Smooth muscle cell (in vitro differentiated cells): ENCODE measurements at regions not wholly inside any gene's neighbourhood (a gene's known extent, or its start where the extent isn't known, plus 50 kb on each side); places are given as distances from the start of the nearest gene placed in this dataset.

Source experiments
- DNase-seq: peaks from one replicate; lab custom pipeline; 2025; ENCODE audit not compliant: unreplicated experiment; lab: John Stamatoyannopoulos, UW
- H2AFZ ChIP-seq: fragments of 200-600 bp; sonication (generic); 2 replicates; pipeline ENCODE4 v1.6.0; 2016; ENCODE audit warnings: antibody characterized with exemption, low read depth, mild to moderate bottlenecking
- H3F3A ChIP-seq: fragments of 200-600 bp; sonication (generic); 2 replicates; pipeline ENCODE4 v1.6.0; 2017; ENCODE audit warnings: antibody characterized with exemption, low read depth
- H3K27ac ChIP-seq: fragments of 200-600 bp; sonication (generic); 2 replicates; pipeline ENCODE4 v1.5.1; 2016; ENCODE audit warnings: low read depth, mild to moderate bottlenecking
- H3K27me3 ChIP-seq: fragments of 200-600 bp; sonication (generic); 2 replicates; pipeline ENCODE4 v1.6.1; 2016; ENCODE audit warnings: low read depth, mild to moderate bottlenecking
- H3K36me3 ChIP-seq: fragments of 200-600 bp; sonication (generic); 2 replicates; pipeline ENCODE4 v1.5.1; 2016; ENCODE audit warnings: low read depth
- H3K4me1 ChIP-seq: fragments of 200-600 bp; sonication (generic); 2 replicates; pipeline ENCODE4 v1.5.1; 2016; ENCODE audit warnings: low read depth
- H3K4me2 ChIP-seq: fragments of 200-600 bp; sonication (generic); 2 replicates; pipeline ENCODE4 v1.6.0; 2016; ENCODE audit warnings: mild to moderate bottlenecking
- H3K4me3 ChIP-seq: fragments of 200-600 bp; sonication (generic); 2 replicates; pipeline ENCODE4 v1.5.1; 2016; ENCODE audit warnings: mild to moderate bottlenecking
- H3K79me2 ChIP-seq: fragments of 200-600 bp; sonication (generic); 2 replicates; pipeline ENCODE4 v1.6.0; 2016; ENCODE audit warnings: low read depth, mild to moderate bottlenecking
- H3K9ac ChIP-seq: fragments of 200-600 bp; sonication (generic); 2 replicates; pipeline ENCODE4 v1.6.0; 2016; ENCODE audit warnings: low read depth
- H3K9me3 ChIP-seq: fragments of 200-600 bp; sonication (generic); replicated peaks from 2 replicates; pipeline ENCODE4 v1.5.1; 2016; ENCODE audit warnings: low read depth
- H4K20me1 ChIP-seq: fragments of 200-600 bp; sonication (generic); 2 replicates; pipeline ENCODE4 v1.6.0; 2016; ENCODE audit warnings: low read depth
- CTCF ChIP-seq: fragments of 200-600 bp; sonication (generic); IDR thresholded peaks from 2 replicates; pipeline ENCODE4 v1.5.1; 2017; ENCODE audit warnings: borderline replicate concordance, mild to moderate bottlenecking, antibody characterized with exemption; ENCODE audit not compliant: insufficient read depth, poor library complexity, severe bottlenecking
- WGBS: methylation state at CpG from one replicate; pipeline ENCODE4 v1.1.7; 2016; ENCODE audit warnings: low lambda C conversion rate; 5-methylcytosine and 5-hydroxymethylcytosine counted together

DNA sequence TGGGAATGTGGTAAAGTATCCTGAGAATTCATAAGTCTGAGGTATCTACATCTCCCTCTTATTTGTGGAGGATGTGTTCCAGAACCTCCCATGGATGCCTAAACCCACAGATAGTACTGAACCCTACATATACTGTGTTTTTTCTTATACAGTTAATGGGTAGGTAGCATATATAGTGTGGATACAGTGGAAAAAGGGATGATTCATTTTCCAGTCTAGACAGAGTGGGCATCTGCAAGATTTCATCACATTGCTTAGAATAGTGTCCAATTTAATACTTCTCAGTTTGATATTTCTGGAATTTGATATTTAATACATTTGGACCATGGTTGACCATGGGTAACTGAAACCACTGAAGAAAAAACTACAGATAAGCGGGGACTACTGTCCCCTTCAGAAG, 155.0 kb upstream of the ANKRD50 start:
- Histone ChIP-seq H3K9ac (peak overlapping the region; percentile 49), H3K27me3 (no peaks in the 10 kb centered on the region), H3F3A (no peaks in the 10 kb centered on the region), H3K79me2 (no peaks in the 10 kb centered on the region), H3K9me3 (no peaks in the 10 kb centered on the region), H3K4me2 (peak overlapping the region; percentile 24), H2AFZ (no peak overlapping the region), H3K4me1 (peaks cover 8% of the 10 kb centered on the region), H4K20me1 (no peaks in the 10 kb centered on the region), H3K4me3 (no peak overlapping the region), H3K27ac (peak overlapping the region; percentile 69), H3K36me3 (no peaks in the 10 kb centered on the region)
- no peak for DNase-seq
- WGBS, result 87% methylated on average over 1 of the region's 1 CpG
- no peak for TF ChIP-seq CTCF

GRCh38 chr4:124866301-124866700, 153.8 kb upstream of the ANKRD50 start:
- Histone ChIP-seq H3K27me3 (no peaks in the 10 kb centered on the region), H3K9me3 (no peaks in the 10 kb centered on the region), H2AFZ (peak overlapping the region; percentile 0), H3K36me3 (no peaks in the 10 kb centered on the region), H3K79me2 (no peaks in the 10 kb centered on the region), H3F3A (no peaks in the 10 kb centered on the region), H4K20me1 (no peaks in the 10 kb centered on the region), H3K4me3 (no peak overlapping the region), H3K27ac (peak overlapping the region; percentile 69), H3K9ac (no peak overlapping the region), H3K4me2 (peak overlapping the region; percentile 21), H3K4me1 (peaks cover 8% of the 10 kb centered on the region)
- no peak for DNase-seq
- 44% methylated on average over 1 of the region's 1 CpG for WGBS
- TF ChIP-seq CTCF, result no peak

DNA sequence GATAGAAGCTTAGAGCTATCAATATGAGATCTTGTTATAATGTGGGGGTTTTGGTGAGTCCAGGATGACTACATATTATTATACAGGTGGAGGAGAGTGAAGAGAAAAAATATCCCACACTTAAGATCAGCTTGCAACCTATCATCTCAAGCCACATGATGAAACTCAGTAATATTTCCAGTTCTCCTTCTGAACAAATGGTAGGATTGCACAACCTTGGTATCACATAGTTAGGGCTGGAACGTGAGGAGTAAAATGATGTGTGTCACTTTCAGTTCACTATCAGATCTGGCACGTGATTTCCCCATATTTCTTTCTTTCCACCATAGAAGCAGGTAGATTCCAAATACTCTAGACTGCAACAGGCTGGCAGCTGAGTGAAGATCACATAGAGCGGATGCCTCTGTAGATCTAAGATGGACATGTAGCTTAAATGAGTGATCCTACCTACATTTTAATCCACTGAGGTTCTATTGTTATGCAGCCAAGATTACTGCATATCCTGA, 150.6 kb upstream of the ANKRD50 start:
- H3K27ac ChIP-seq, result no peak overlapping the region
- H3K27me3 ChIP-seq, result no peaks in the 10 kb centered on the region
- no peak overlapping the region for H3K4me2 ChIP-seq
- no peak overlapping the region for H3K4me3 ChIP-seq
- no peak overlapping the region for H2AFZ ChIP-seq
- no peaks in the 10 kb centered on the region for H3K36me3 ChIP-seq
- no peaks in the 10 kb centered on the region for H3K79me2 ChIP-seq
- TF ChIP-seq CTCF, result no peak
- H3K4me1 ChIP-seq, result peaks cover 8% of the 10 kb centered on the region
- no peaks in the 10 kb centered on the region for H3F3A ChIP-seq
- DNase-seq, result no peak
- no peak overlapping the region for H3K9ac ChIP-seq
- 85% methylated on average over 3 of the region's 3 CpGs for WGBS
- H3K9me3 ChIP-seq, result no peaks in the 10 kb centered on the region
- H4K20me1 ChIP-seq, result no peaks in the 10 kb centered on the region

GRCh38 chr4:124862261-124862660, 149.7 kb upstream of the ANKRD50 start:
- Histone ChIP-seq H3K27me3 (no peaks in the 10 kb centered on the region), H3K79me2 (no peaks in the 10 kb centered on the region), H3K4me3 (no peak overlapping the region), H2AFZ (no peak overlapping the region), H3F3A (no peaks in the 10 kb centered on the region), H3K9me3 (no peaks in the 10 kb centered on the region), H3K36me3 (no peaks in the 10 kb centered on the region), H4K20me1 (no peaks in the 10 kb centered on the region), H3K4me1 (peaks cover 8% of the 10 kb centered on the region), H3K9ac (no peak overlapping the region), H3K4me2 (no peak overlapping the region), H3K27ac (no peak overlapping the region)
- DNase-seq, result no peak
- no peak for TF ChIP-seq CTCF
